ENCODE measurements at regions not wholly inside any gene's neighbourhood (a gene's known extent, or its start where the extent isn't known, plus 50 kb on each side); places are given as distances from the start of the nearest gene placed in this dataset.

- TF ChIP-seq NCOA5 (CRISPR knock-in tag; IDR thresholded peaks at IDR 0.05) (no peak), ZBTB2 (CRISPR knock-in tag; IDR thresholded peaks at IDR 0.05; ENCODE audit: low read depth) (no peak), RFX5 (IDR thresholded peaks at IDR 0.05; ENCODE audit: low read depth, low read length) (no peak), SIX4 (CRISPR knock-in tag; IDR thresholded peaks at IDR 0.05) (no peak), HDAC6 (IDR thresholded peaks at IDR 0.05; ENCODE audit: low read depth, low read length) (no peak), MXD1 (CRISPR knock-in tag; IDR thresholded peaks at IDR 0.05) (no peak), STAT6 (CRISPR knock-in tag; IDR thresholded peaks at IDR 0.05; ENCODE audit: borderline replicate concordance) (no peak)
Observed at GRCh38 chr15:95624616-95625361, 705.7 kb upstream of the NR2F2 start (continued).
